ENCODE measurements at regions not wholly inside any gene's neighbourhood (a gene's known extent, or its start where the extent isn't known, plus 50 kb on each side); places are given as distances from the start of the nearest gene placed in this dataset.

- Histone ChIP-seq H3K36me3 (no peaks in the 10 kb centered on the region), H3K4me3 (no peak overlapping the region), H3K27me3 (no peaks in the 10 kb centered on the region), H3K9me3 (no peaks in the 10 kb centered on the region), H3K27ac (no peak overlapping the region), H3K4me1 (peaks cover 0 to 6% (median 3%) of the 10 kb centered on the region in 4 donors)
- intact Hi-C loops (cut with DNase I; ENCODE audit: low total_unique reads) (no loop called here), in situ Hi-C loops (cut with MboI; ENCODE audit: low pct_ligation_motif_present in 1 of 4, low pct_unique_long_range_greater_than_20kb in 1 of 4, low sequenced_read_pairs in 3 of 4) (no loop called here)
- DNase-seq = no peak
- 72% methylated on average over 3 of the region's 3 CpGs; no CpG with 5 or more reads in 1 of the 2 donors for WGBS, 2 donors (ENCODE audit: low coverage in 1 of 2)
- TF ChIP-seq POLR2A (IDR thresholded peaks at IDR 0.05) = no peak
- TF ChIP-seq EP300 (IDR thresholded peaks at IDR 0.05; ENCODE audit: low read depth) = no peak
- TF ChIP-seq, protein P1, sequence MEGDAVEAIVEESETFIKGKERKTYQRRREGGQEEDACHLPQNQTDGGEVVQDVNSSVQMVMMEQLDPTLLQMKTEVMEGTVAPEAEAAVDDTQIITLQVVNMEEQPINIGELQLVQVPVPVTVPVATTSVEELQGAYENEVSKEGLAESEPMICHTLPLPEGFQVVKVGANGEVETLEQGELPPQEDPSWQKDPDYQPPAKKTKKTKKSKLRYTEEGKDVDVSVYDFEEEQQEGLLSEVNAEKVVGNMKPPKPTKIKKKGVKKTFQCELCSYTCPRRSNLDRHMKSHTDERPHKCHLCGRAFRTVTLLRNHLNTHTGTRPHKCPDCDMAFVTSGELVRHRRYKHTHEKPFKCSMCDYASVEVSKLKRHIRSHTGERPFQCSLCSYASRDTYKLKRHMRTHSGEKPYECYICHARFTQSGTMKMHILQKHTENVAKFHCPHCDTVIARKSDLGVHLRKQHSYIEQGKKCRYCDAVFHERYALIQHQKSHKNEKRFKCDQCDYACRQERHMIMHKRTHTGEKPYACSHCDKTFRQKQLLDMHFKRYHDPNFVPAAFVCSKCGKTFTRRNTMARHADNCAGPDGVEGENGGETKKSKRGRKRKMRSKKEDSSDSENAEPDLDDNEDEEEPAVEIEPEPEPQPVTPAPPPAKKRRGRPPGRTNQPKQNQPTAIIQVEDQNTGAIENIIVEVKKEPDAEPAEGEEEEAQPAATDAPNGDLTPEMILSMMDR (IDR thresholded peaks at IDR 0.05) = no peak
- no peak for TF ChIP-seq POLR2AphosphoS5 (IDR thresholded peaks at IDR 0.05)
Measured at GRCh38 chr9:124188331-124189110, 69.2 kb upstream of the NEK6 start.

DNA sequence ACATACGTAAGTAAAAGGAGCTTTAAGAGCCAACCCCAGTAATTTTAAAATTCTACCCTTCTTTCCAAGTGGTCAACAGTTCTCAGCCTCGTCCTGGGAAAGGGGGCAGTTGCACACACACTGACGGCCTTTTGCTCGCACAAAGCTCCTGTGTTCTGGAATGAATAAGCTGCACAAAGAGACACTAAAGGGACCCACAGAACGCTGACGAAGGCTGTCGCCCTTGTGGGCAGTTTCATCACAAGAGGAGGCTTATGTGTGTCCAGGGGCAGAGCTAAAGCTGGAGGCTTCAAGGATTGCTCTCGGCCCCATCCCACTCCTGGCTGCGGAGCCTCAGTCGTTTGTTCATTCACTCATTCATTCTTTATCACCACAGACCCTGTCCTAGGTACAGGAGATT, 67.0 kb upstream of the NEK6 start:
- no peak for DNase-seq
- in situ Hi-C loops (cut with MboI; ENCODE audit: low pct_ligation_motif_present in 1 of 4, low pct_unique_long_range_greater_than_20kb in 1 of 4, low sequenced_read_pairs in 3 of 4) = no loop called here
- no peak for TF ChIP-seq POLR2AphosphoS5 (IDR thresholded peaks at IDR 0.05)
- TF ChIP-seq EP300 (IDR thresholded peaks at IDR 0.05; ENCODE audit: low read depth) = no peak
- TF ChIP-seq, protein P1 (IDR thresholded peaks at IDR 0.05) = no peak
- no peak for TF ChIP-seq POLR2A (IDR thresholded peaks at IDR 0.05)
- Histone ChIP-seq H3K9me3 (no peaks in the 10 kb centered on the region), H3K27ac (no peak overlapping the region), H3K4me1 (no peaks in the 10 kb centered on the region), H3K4me3 (no peak overlapping the region), H3K36me3 (no peaks in the 10 kb centered on the region), H3K27me3 (no peaks in the 10 kb centered on the region)
- intact Hi-C loops (cut with DNase I; ENCODE audit: low total_unique reads) = no loop called here
- WGBS, 2 donors (ENCODE audit: low coverage in 1 of 2) = 86 to 90% methylated on average over 2 to 10 of the region's 10 CpGs

GRCh38 chr9:124191691-124192395, 65.9 kb upstream of the NEK6 start:
- Histone ChIP-seq H3K27me3 (no peaks in the 10 kb centered on the region), H3K27ac (no peak overlapping the region), H3K4me1 (no peaks in the 10 kb centered on the region), H3K9me3 (peaks cover 0 to 6% of the 10 kb centered on the region in 2 donors), H3K4me3 (no peak overlapping the region), H3K36me3 (no peaks in the 10 kb centered on the region)
- intact Hi-C loops (cut with DNase I; ENCODE audit: low total_unique reads) (no loop called here), in situ Hi-C loops (cut with MboI; ENCODE audit: low pct_ligation_motif_present in 1 of 4, low pct_unique_long_range_greater_than_20kb in 1 of 4, low sequenced_read_pairs in 3 of 4) (no loop called here)
- TF ChIP-seq POLR2A (IDR thresholded peaks at IDR 0.05) (no peak), POLR2AphosphoS5 (IDR thresholded peaks at IDR 0.05) (no peak), EP300 (IDR thresholded peaks at IDR 0.05; ENCODE audit: low read depth) (no peak)
- TF ChIP-seq, protein P1 (IDR thresholded peaks at IDR 0.05) = no peak
- DNase-seq = no peak
- 87 to 89% methylated on average over 2 to 6 of the region's 6 CpGs for WGBS, 2 donors (ENCODE audit: low coverage in 1 of 2)

DNA sequence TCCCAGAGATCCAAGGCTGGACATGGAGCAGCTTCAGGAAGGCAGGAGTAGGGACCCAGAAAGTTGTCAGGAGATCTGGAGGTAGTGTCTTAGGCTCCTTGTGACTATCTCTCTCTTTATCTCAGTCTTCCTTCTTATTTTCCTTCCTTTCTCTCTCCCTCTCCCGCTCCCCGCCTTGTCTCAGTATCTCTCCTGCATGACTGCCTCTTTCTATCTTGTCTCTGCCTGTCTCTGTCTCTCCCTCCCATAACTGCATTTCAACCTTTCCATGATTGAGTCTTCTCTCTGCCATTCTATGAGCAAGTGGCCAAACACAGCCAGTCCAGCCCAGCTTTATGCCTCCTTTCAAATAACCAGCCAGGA, 61.0 kb upstream of the NEK6 start:
- intact Hi-C loops (cut with DNase I; ENCODE audit: low total_unique reads) = no loop called here
- Histone ChIP-seq H3K27ac (no peak overlapping the region), H3K4me1 (no peaks in the 10 kb centered on the region), H3K36me3 (no peaks in the 10 kb centered on the region), H3K4me3 (no peak overlapping the region), H3K27me3 (no peaks in the 10 kb centered on the region), H3K9me3 (peaks cover 0 to 6% of the 10 kb centered on the region in 2 donors)
- no peak for TF ChIP-seq EP300 (IDR thresholded peaks at IDR 0.05; ENCODE audit: low read depth)
- TF ChIP-seq, protein P1 (IDR thresholded peaks at IDR 0.05) = no peak
- TF ChIP-seq POLR2AphosphoS5 (IDR thresholded peaks at IDR 0.05) = no peak
- TF ChIP-seq POLR2A (IDR thresholded peaks at IDR 0.05) = no peak
- 96 to 100% methylated on average over 2 of the region's 2 CpGs for WGBS, 2 donors (ENCODE audit: low coverage in 1 of 2)
- in situ Hi-C loops (cut with MboI; ENCODE audit: low pct_ligation_motif_present in 1 of 4, low pct_unique_long_range_greater_than_20kb in 1 of 4, low sequenced_read_pairs in 3 of 4) = no loop called here
- no peak for DNase-seq
